GM12878 (cell line): ENCODE measurements at regions not wholly inside any gene's neighbourhood (a gene's known extent, or its start where the extent isn't known, plus 50 kb on each side); places are given as distances from the start of the nearest gene placed in this dataset.

ENCODE experiments used
- ATAC-seq: fragments of 200-7000 bp; cut with Tn5 transposase; 3 replicates; pipeline ENCODE4 v1.9.1; 2020; ENCODE audit warnings: mild to moderate bottlenecking, moderate library complexity
- BruUV-seq: library from RNA; stranded (reverse); fragments of 400-500 nt; replicated peaks from 2 replicates; lab custom pipeline; 2021; lab: Mats Ljungman, UMichigan
- CTCF ChIA-PET: fragments of 300-600 bp; sonication (Branson Sonifier 250); formaldehyde crosslinking; extraction: SDS; loops from one replicate; lab custom pipeline; 2021; ENCODE audit warnings: inconsistent platforms; lab: Yijun Ruan, JAX
- POLR2A ChIA-PET: fragments of 350-600 bp; formaldehyde crosslinking; extraction: SDS; loops from one replicate; lab custom pipeline; 2021; ENCODE audit warnings: inconsistent platforms; lab: Charles Lee
- RAD21 ChIA-PET: fragments of 300-600 bp; sonication (Branson Sonifier 250); formaldehyde crosslinking; loops from one replicate; lab custom pipeline; 2023; ENCODE audit warnings: antibody characterized with exemption; ENCODE audit not compliant: unreplicated experiment; lab: Charles Lee
- SMC1A ChIA-PET: fragments of 300-600 bp; sonication (Branson Sonifier 250); formaldehyde crosslinking; loops from one replicate; lab custom pipeline; 2023; ENCODE audit not compliant: unreplicated experiment, uncharacterized antibody; lab: Charles Lee
- DNase-seq: peaks from one replicate; pipeline ENCODE4 v3.0.0-alpha.2; 2011; ENCODE audit warnings: low read depth, low spot score
- FAIRE-seq: peaks from 3 replicates; lab custom pipeline; 2011; peaks lifted over from hg19 to GRCh38; lab: Jason Lieb, UNC
- H2AFZ ChIP-seq: 2 replicates; pipeline ENCODE4 v1.6.0; 2011; ENCODE audit warnings: low read depth, low read length, control low read depth; ENCODE audit not compliant: control insufficient read depth
- H3K27ac ChIP-seq: 2 replicates; pipeline ENCODE4 v1.5.1; 2011; ENCODE audit warnings: control low read depth; ENCODE audit not compliant: control insufficient read depth, insufficient read depth
- H3K27me3 ChIP-seq, 2 experiments: replicated peaks in 1 of 2; 2 replicates each; pipeline versions ENCODE4 v1.6.0 to v1.6.1; 2011; ENCODE audit warnings: low read length in 1 of 2; ENCODE audit not compliant: control insufficient read depth in 2 of 2, insufficient read depth in 2 of 2
- H3K36me3 ChIP-seq, 2 experiments: 2 replicates each; pipeline ENCODE4 v1.5.1; 2011; ENCODE audit warnings: low read length in 1 of 2; ENCODE audit not compliant: control insufficient read depth in 2 of 2, insufficient read depth in 2 of 2
- H3K4me1 ChIP-seq: 2 replicates; pipeline ENCODE4 v1.6.1; 2011; ENCODE audit warnings: mild to moderate bottlenecking, low read length, moderate library complexity, mixed read lengths; ENCODE audit not compliant: control insufficient read depth, insufficient read depth
- H3K4me2 ChIP-seq: 2 replicates; pipeline ENCODE4 v1.6.0; 2011; ENCODE audit warnings: control low read depth; ENCODE audit not compliant: control insufficient read depth, insufficient read depth
- H3K4me3 ChIP-seq: fragments of 200-600 bp; sonication (generic); 2 replicates; pipeline ENCODE4 v1.5.1; 2016
- H3K79me2 ChIP-seq: 2 replicates; pipeline ENCODE4 v1.6.0; 2011; ENCODE audit warnings: low read length; ENCODE audit not compliant: control insufficient read depth, insufficient read depth
- H3K9ac ChIP-seq: 2 replicates; pipeline ENCODE4 v1.8.0; 2011; ENCODE audit warnings: low read length, control low read depth, mixed read lengths; ENCODE audit not compliant: control insufficient read depth, insufficient read depth
- H3K9me3 ChIP-seq: replicated peaks from 3 replicates; pipeline ENCODE4 v1.5.1; 2011; ENCODE audit warnings: mild to moderate bottlenecking, low read length; ENCODE audit not compliant: control insufficient read depth, insufficient read depth
- H4K20me1 ChIP-seq: 2 replicates; pipeline ENCODE4 v1.6.0; 2011; ENCODE audit not compliant: control insufficient read depth, insufficient read depth
- CEBPZ ChIP-seq: fragments of 150-350 bp; IDR thresholded peaks from 2 replicates; pipeline ENCODE4 v1.6.1; 2016; ENCODE audit warnings: low read depth, low read length
- RAD21 ChIP-seq: IDR thresholded peaks from 2 replicates; pipeline ENCODE4 v1.6.1; 2011; ENCODE audit warnings: mild to moderate bottlenecking, low read depth, low read length, moderate library complexity; ENCODE audit not compliant: insufficient read depth
- WGBS: methylation state at CpG from one replicate; pipeline ENCODE4 v1.1.6; 2016; ENCODE audit warnings: low lambda C conversion rate; ENCODE audit not compliant: insufficient replicate concordance, insufficient coverage; ENCODE audit errors: missing lambda C conversion rate; 5-methylcytosine and 5-hydroxymethylcytosine counted together
- in situ Hi-C: fragments of 300-500 bp; cut with MboI; formaldehyde crosslinking; loops from 9 replicates; pipeline ENCODE4 v1.14.3; 2018; ENCODE audit warnings: mixed read lengths
- intact Hi-C: fragments of 100-400 bp; cut with micrococcal nuclease; formaldehyde crosslinking; loops from one replicate; pipeline ENCODE4 v1.14.2; 2022; ENCODE audit not compliant: unreplicated experiment

DNA sequence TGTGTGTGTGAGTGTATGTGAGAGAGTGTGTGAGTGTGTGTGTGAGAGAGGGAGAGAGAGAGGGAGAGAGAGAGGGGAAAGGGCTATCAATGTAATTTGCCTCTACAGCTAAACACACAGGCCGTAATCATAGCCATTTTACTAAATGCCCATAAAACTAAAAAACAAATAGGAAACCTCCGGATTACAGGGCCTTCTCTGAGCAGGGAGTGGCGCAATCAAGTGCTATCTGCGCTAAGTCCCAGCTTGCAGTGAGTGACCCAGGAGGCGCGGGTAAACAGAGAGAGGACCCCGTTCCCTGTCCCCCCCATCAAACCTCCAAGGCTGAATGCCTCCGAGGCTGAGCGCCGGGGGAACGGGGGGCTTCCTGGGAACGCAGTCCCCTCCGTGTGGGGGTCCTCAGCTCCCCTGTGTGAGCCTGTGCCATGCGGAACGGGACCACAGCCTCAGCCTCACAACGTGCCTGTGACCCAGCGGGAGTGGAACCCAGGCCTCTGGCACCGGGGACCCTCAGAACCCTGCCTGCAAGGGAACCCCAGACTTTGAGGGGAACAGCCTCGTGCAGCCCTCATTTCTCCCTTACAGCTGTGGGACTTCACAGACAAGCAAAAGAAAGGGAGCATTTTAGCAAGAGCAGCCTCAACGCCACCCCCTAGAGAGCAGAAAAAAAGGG is 54.7 kb upstream of the ID2 start:
- H4K20me1 ChIP-seq: no peaks in the 10 kb centered on the region
- WGBS: 85% methylated on average over 20 of the region's 20 CpGs
- ATAC-seq: no peak
- peaks cover 9% of the 10 kb centered on the region; the same call in 1 of the 2 replicates for H3K4me1 ChIP-seq
- in situ Hi-C loops (no loop called here), intact Hi-C loops (loop anchor here (5.0 kb wide), 1 partner anchor 80 kb away; no protein-coding TSS in a partner anchor)
- no peaks in the 10 kb centered on the region for H3K36me3 ChIP-seq
- RAD21 ChIA-PET: no interaction called here
- no peak overlapping the region for H3K4me3 ChIP-seq
- H3K79me2 ChIP-seq: no peaks in the 10 kb centered on the region
- FAIRE-seq: no peak
- H2AFZ ChIP-seq: no peak overlapping the region
- H3K9ac ChIP-seq: no peak overlapping the region
- BruUV-seq: no TSS peak
- CTCF ChIA-PET: no interaction called here
- POLR2A ChIA-PET: no interaction called here
- H3K27ac ChIP-seq: no peak overlapping the region
- no peak for DNase-seq
- TF ChIP-seq RAD21 (0 out of 2 replicates have a peak, but pooled peaks have one; percentile 2), CEBPZ (no peak)
- TF ChIP-seq, all 136 proteins: peak for 1
- Histone ChIP-seq H3K27me3 (peaks cover 0 to 3% of the 10 kb centered on the region in 2 experiments; a peak in 1 of 4 replicates), H3K4me2 (no peak overlapping the region), H3K9me3 (no peaks in the 10 kb centered on the region)
- SMC1A ChIA-PET: interaction anchor here (0.7 to 1.3 kb wide), 2 partner anchors 22 to 53 kb away, joined by 3 to 4 read pairs; no protein-coding TSS in a partner anchor
